GM19238 (cell line): ENCODE measurements at regions not wholly inside any gene's neighbourhood (a gene's known extent, or its start where the extent isn't known, plus 50 kb on each side); places are given as distances from the start of the nearest gene placed in this dataset.

Experiments
- DNase-seq: peaks from one replicate; pipeline ENCODE4 v3.0.0; 2011; ENCODE audit warnings: low spot score; ENCODE audit not compliant: insufficient read length

DNA sequence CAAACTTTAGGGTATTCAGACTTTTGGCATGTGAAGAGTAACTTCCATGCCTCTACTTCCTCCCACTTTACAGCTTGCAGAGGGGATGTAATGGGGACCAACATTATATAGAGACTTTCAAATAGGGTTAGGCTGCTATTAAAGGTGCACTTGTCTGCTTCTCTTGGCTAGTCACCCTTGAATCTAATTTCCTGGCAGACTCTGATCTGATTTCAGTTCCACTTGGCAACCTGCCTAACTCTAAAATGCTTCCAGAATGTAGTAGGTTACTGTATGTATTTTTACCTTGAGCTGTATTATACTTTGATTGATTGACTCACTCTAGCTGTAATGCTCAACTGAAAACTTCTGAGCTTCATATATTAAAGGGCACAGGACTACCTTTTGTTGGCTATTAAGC lies 693.4 kb downstream of the KCTD16 start:
- DNase-seq: no peak

DNA sequence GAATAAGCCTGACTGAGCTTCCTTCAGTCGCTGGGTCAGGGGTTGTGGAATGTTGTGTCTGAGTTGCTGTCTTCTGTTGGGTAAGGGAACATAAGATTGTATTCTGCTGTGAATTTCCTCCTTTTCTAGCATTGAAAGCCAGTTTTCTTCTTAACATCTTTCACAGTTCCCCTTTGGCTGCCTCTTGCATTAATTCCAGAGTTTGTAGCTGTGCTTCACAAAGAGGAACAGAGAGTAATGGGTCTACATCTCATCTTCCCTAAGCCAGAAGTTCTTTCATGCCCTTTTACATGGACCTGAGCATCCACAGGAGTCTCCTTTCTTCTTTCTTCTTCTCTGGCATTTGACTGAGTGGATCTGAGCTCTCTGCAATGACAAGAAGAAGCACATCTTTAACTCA lies 686.8 kb downstream of the KCTD16 start:
- DNase-seq: no peak

- DNase-seq: no peak
Measured at GRCh38 chr5:144844086-144844485, 673.4 kb downstream of the KCTD16 start.

- DNase-seq: no peak
Measured at GRCh38 chr5:144832416-144832815, 661.7 kb downstream of the KCTD16 start.

- DNase-seq: no peak
Measured at GRCh38 chr5:144831650-144832049, 661.0 kb downstream of the KCTD16 start.

GRCh38 chr5:144822503-144822902 lies 651.8 kb downstream of the KCTD16 start:
- no peak for DNase-seq

DNA sequence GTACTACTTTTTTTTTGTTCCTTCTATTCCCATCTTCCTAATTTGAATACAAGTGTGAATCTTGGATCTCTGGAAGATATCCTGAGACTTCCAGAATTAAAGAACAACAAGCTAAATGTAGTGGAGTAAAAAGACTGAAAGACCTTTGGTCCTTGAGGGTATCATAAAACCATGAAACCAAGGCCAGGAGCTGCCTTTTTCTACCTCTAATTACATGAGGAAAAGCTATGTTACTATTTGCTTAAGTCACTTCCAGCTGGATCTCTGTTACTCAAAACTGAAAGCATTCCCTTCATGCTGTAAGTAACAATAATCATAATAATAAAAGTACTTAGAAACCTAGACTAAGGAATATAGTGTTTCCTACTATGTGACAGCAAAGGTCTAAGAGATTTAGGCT lies 649.6 kb downstream of the KCTD16 start:
- no peak for DNase-seq

DNA sequence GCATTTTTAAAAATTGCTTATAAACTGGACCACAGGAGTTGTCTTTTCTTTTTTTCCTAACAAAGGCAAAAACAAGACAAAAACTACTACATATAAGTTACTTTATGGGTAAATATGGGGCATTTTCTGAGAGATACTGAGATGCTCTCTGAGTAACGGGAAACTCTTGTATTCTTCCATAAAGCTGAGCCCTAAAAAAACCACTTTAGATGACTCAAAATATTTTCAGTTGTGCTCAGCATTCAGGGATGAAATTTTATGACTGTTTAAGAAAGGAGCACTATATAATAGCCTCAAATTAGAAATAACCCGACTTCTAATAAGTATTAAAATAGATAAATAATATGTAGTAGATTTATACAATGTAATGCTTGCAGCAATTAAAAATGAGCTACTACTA lies 644.5 kb downstream of the KCTD16 start:
- no peak for DNase-seq

- DNase-seq: no peak
Measured at GRCh38 chr5:144812763-144813162, 642.1 kb downstream of the KCTD16 start.

DNA sequence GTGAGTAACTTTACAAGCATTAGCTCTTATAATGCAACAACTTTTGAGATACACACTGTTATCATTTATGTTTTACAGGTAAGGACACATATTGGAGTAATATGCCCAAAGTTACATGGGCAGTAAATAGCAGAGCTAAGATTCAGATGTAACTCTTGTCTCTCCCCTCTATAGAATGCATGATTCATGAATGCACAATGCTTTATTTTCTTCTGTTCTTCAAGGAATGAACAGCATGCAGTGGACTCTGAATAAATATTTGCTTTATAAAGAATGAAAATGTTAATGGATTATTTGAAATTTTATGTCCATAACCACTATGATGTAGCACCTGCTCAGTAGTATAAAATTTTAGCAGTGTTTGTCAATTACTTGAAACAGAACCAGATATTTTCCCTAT lies 629.5 kb downstream of the KCTD16 start:
- DNase-seq: no peak

DNA sequence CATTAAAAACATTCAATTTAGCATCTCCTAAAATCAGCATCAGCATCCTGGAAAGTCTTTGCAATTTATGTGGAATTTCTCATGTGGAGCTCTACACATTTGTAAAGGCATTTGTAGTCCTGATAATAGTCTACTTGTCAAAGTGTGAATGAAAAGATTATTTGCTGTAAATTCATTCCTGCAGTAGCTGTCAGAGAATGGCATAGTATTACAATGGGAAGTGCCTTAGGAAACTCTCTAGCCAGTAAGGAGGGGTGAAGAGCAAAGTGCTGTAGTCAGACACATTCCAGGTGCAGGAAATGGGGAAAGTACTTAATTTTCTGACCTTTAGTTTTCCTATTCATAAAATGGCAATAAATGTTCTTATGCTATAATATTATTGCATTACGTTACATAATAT lies 627.9 kb downstream of the KCTD16 start:
- no peak for DNase-seq

GRCh38 chr5:144794922-144795321 lies 624.2 kb downstream of the KCTD16 start:
- DNase-seq: no peak

- no peak for DNase-seq
Measured at GRCh38 chr5:144788556-144788955, 617.9 kb downstream of the KCTD16 start.

GRCh38 chr5:144788046-144788445 lies 617.4 kb downstream of the KCTD16 start:
- DNase-seq: no peak

GRCh38 chr5:144779368-144779767 lies 608.7 kb downstream of the KCTD16 start:
- no peak for DNase-seq

- DNase-seq: no peak
Measured at GRCh38 chr5:144778561-144778960, 607.9 kb downstream of the KCTD16 start.

DNA sequence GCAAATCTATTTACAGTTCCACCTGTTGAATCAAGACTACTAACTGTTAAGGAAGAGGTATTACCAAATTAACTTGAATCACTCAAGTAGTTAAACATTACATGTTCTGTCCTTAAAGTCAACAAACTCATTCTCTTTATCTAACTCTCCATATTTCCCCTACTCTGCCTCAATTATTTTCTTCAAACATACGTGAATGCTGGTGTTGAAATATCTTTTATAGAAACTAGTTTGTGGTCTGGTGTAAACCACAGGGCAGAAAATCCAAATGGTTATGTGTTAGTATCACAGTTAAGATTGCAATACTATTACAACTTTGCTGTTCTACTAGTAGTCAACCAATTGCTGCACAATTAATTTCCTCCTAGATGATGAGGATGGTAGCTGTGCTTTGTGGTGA lies 603.5 kb downstream of the KCTD16 start:
- DNase-seq: no peak

GRCh38 chr5:144773628-144774027 lies 603.0 kb downstream of the KCTD16 start:
- no peak for DNase-seq

GRCh38 chr5:144771802-144772201 lies 601.1 kb downstream of the KCTD16 start:
- no peak for DNase-seq

DNA sequence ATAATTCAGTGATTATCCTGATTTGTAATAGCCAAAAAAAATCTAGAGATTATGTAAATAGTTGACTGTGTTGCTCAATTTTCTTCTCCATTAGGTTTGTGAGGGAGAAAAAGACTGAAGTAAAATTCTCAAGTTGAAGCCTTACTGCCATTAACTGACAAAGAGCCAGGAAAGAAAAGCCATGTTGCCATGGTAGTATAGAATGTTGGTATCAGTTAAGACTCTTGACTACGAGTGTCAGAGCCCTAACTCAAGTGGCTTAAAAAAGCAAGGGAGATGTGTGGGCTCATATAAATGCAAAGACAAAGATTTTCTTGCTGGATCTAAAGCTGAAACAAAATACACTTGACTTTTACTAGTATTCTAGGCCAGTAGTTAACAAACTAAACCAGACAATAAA lies 571.7 kb downstream of the KCTD16 start:
- no peak for DNase-seq

DNA sequence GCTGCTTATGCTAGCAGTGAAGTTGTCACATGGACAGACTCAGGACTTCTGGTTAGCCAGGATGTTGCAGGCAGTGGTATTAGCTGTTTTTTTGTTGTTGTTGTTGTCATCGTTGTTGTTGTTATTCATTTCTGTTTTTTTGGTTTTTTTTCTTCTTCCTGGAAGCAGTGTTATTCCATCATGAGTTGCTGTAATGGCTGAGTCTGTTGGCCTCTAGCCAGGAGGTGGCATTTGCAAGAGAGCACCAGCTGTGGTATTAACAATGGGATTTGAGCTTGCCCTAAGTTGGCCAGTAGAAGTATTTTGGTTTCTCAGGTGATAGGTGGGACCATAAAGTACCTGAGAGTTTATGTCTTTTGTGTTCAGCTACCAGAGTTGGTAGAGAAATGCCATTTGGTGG lies 561.1 kb downstream of the KCTD16 start:
- no peak for DNase-seq

- no peak for DNase-seq
Measured at GRCh38 chr5:144712090-144712489, 541.4 kb downstream of the KCTD16 start.

DNA sequence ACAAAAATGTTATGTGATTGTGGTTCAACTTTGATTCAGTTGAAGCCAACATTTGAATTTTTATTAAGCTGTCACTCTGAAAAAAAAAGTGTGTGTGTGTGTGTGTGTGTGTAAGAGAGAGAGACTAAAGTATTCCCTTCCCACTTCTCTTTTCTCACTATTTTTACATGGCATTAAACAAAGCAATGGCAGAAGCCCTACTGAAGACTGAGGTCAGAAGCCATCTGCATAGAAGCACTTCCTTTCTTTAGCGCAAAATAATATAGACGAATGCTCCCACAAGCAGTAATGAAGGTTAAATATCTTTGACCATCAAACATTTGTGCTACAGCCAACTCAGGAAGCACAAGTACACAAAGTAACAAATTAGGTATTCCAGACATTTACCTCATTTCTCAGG lies 540.5 kb downstream of the KCTD16 start:
- no peak for DNase-seq

GRCh38 chr5:144710637-144711036 lies 540.0 kb downstream of the KCTD16 start:
- DNase-seq: no peak
